HFFc6 (cell line): ENCODE measurements at regions not wholly inside any gene's neighbourhood (a gene's known extent, or its start where the extent isn't known, plus 50 kb on each side); places are given as distances from the start of the nearest gene placed in this dataset.
"Not testable (repeated sequence)": the region's sequence is repeated elsewhere in the genome, so short reads cannot be mapped to it uniquely, and the experiment has no call there.

ENCODE experiments used
- DNase-seq: peaks from one replicate; pipeline ENCODE4 v3.0.0-alpha.2; 2018
- H3K27ac Mint-ChIP-seq: 2 replicates; pipeline ENCODE4 v1.8.0; 2020; ENCODE audit warnings: mild to moderate bottlenecking, mixed read lengths
- H3K27me3 Mint-ChIP-seq: 2 replicates; pipeline ENCODE4 v1.8.0; 2021; ENCODE audit warnings: mild to moderate bottlenecking, moderate library complexity, mixed read lengths; ENCODE audit not compliant: insufficient read depth
- H3K36me3 Mint-ChIP-seq: 2 replicates; pipeline ENCODE4 v1.8.0; 2021; ENCODE audit warnings: low read depth, mixed read lengths
- H3K4me1 Mint-ChIP-seq: 2 replicates; pipeline ENCODE4 v1.8.0; 2020; ENCODE audit warnings: low read depth, mixed read lengths
- H3K4me3 Mint-ChIP-seq: 2 replicates; pipeline ENCODE4 v1.8.0; 2020; ENCODE audit warnings: mild to moderate bottlenecking, moderate library complexity, mixed read lengths
- H3K9me3 Mint-ChIP-seq: 2 replicates; pipeline ENCODE4 v1.8.0; 2020; ENCODE audit warnings: mild to moderate bottlenecking, mixed read lengths
- TF ChIP-seq, protein P1 (sequence below): fragments of 200-600 bp; sonication (generic); IDR thresholded peaks from 2 replicates; pipeline ENCODE4 v1.5.0; 2021; ENCODE audit warnings: antibody characterized with exemption, mild to moderate bottlenecking

DNA sequence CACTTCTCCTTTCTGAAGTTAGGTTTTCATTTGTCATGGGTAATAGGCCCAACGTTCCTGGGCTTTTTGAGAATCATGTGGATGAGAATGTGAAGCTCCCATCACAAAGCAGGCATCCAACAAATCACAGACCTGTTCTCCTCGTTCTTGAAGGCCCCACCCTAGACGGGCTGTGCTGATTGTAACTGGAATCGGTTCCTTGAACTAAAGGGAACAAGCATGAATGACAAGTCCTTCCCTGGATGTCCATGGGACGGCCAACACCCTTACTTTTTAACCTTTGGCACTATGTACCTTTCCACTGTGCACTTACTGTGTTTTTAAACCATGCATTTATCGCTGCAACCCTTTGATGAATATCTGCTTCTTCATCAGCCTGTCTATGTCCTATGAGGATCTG is 438.2 kb downstream of the CD83 start:
- H3K36me3 Mint-ChIP-seq: no peaks in the 10 kb centered on the region

DNA sequence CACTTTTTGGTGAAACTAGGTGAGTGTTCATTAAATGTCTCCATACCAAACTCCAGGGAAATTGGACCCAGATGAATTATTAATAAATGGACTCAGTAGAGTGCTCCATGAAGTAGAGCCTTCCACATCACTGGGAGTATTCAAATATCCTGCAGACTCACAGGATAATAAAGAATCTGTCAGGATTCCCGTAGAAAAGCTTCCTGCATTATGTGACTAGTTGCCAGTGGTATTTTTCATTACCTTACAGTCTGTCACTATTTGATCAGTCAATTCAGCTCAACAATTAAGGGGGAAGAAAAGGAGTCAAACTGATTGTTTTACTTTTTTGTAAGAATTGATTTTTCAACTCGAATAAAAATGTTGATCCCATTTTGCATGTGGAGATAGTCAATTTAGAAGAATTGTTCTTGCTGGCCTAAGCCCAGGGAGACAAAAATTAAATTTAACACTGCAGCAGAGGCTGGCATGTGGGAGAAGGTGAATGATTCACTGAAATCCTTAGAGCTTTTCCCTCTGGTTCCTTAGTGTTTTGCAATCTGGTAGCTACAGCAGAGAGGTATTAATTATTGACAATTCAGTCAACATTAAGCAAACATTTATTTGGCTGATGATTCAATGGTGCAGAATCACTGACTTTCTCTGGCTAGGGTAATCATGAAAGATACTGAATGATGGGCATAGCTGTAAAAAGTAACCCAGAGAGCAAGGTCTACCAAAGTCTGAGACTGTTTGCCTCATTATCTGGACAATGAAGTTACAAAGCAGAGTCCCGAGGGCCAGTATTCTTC is 442.4 kb downstream of the CD83 start:
- no peak overlapping the region for H3K27ac Mint-ChIP-seq
- no peak for DNase-seq

More for the DNA sequence above, 438.2 kb downstream of the CD83 start:
- no peak for DNase-seq
- TF ChIP-seq, protein P1, sequence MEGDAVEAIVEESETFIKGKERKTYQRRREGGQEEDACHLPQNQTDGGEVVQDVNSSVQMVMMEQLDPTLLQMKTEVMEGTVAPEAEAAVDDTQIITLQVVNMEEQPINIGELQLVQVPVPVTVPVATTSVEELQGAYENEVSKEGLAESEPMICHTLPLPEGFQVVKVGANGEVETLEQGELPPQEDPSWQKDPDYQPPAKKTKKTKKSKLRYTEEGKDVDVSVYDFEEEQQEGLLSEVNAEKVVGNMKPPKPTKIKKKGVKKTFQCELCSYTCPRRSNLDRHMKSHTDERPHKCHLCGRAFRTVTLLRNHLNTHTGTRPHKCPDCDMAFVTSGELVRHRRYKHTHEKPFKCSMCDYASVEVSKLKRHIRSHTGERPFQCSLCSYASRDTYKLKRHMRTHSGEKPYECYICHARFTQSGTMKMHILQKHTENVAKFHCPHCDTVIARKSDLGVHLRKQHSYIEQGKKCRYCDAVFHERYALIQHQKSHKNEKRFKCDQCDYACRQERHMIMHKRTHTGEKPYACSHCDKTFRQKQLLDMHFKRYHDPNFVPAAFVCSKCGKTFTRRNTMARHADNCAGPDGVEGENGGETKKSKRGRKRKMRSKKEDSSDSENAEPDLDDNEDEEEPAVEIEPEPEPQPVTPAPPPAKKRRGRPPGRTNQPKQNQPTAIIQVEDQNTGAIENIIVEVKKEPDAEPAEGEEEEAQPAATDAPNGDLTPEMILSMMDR: no peak
- no peak overlapping the region for H3K27ac Mint-ChIP-seq
- H3K4me1 Mint-ChIP-seq: no peaks in the 10 kb centered on the region
- peaks cover 9% of the 10 kb centered on the region for H3K27me3 Mint-ChIP-seq
- no peaks in the 10 kb centered on the region for H3K9me3 Mint-ChIP-seq
- no peak overlapping the region for H3K4me3 Mint-ChIP-seq

GRCh38 chr6:14561563-14561962 is 444.0 kb downstream of the CD83 start:
- DNase-seq, H3K9me3 Mint-ChIP-seq, H3K4me1 Mint-ChIP-seq, H3K4me3 Mint-ChIP-seq, H3K36me3 Mint-ChIP-seq, H3K27me3 Mint-ChIP-seq, H3K27ac Mint-ChIP-seq: not testable (repeated sequence)

More for the DNA sequence above, 442.4 kb downstream of the CD83 start:
- peaks cover 7% of the 10 kb centered on the region; the same call in 1 of the 2 replicates for H3K27me3 Mint-ChIP-seq
- H3K9me3 Mint-ChIP-seq: peaks cover 5% of the 10 kb centered on the region; the same call in 1 of the 2 replicates
- TF ChIP-seq, protein P1: no peak
- H3K36me3 Mint-ChIP-seq: no peaks in the 10 kb centered on the region
- no peak overlapping the region for H3K4me3 Mint-ChIP-seq
- no peaks in the 10 kb centered on the region for H3K4me1 Mint-ChIP-seq

DNA sequence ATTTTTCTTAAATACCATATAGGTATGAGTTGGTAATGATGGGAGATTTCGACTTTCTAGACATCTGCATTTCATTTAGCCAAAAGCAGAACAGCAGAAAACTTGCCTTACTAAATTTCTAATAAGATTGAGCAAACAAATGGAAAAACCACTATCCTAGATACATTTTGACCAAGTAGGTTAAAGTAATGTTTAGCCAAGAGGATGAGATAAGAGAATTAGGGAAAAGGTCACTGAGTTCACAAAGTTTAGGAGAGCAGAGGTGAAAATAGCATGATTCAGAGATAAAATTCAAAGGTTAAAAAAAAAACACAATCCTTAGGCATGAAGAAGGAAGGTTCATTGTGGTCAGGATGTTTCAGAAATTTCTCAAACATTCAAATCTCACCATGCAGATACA is 450.3 kb downstream of the CD83 start:
- H3K27ac Mint-ChIP-seq: no peak overlapping the region
- no peaks in the 10 kb centered on the region for H3K36me3 Mint-ChIP-seq
- H3K9me3 Mint-ChIP-seq: no peaks in the 10 kb centered on the region
- no peak overlapping the region for H3K4me3 Mint-ChIP-seq
- DNase-seq: no peak
- peaks cover 11% of the 10 kb centered on the region for H3K27me3 Mint-ChIP-seq
- TF ChIP-seq, protein P1: no peak
- no peaks in the 10 kb centered on the region for H3K4me1 Mint-ChIP-seq

GRCh38 chr6:14569394-14569793 is 451.8 kb downstream of the CD83 start:
- DNase-seq: no peak
- H3K36me3 Mint-ChIP-seq: no peaks in the 10 kb centered on the region
- no peak overlapping the region for H3K27ac Mint-ChIP-seq
- no peak overlapping the region for H3K4me3 Mint-ChIP-seq
- H3K27me3 Mint-ChIP-seq: peaks cover 11% of the 10 kb centered on the region
- TF ChIP-seq, protein P1: no peak
- H3K4me1 Mint-ChIP-seq: no peaks in the 10 kb centered on the region
- no peaks in the 10 kb centered on the region for H3K9me3 Mint-ChIP-seq

DNA sequence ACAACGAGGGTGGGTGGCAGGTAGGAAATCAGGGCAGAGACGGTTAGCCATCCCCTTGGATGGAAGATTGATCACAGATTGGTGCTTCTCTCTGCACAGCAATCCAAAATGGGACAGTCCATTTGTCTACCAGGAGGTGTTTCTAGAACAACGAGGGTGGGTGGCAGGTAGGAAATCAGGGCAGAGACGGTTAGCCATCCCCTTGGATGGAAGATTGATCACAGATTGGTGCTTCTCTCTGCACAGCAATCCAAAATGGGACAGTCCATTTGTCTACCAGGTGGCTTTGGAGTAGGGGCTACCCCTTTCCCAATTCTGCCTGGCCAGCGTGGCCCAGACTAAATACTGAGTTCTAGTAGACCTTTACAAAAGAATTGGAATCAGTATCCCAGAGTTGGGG is 452.3 kb downstream of the CD83 start:
- peaks cover 11% of the 10 kb centered on the region for H3K27me3 Mint-ChIP-seq
- H3K9me3 Mint-ChIP-seq, DNase-seq, H3K36me3 Mint-ChIP-seq, H3K4me3 Mint-ChIP-seq, H3K27ac Mint-ChIP-seq, H3K4me1 Mint-ChIP-seq: not testable (repeated sequence)
